AG04450 (cell line): ENCODE measurements at regions not wholly inside any gene's neighbourhood (a gene's known extent, or its start where the extent isn't known, plus 50 kb on each side); places are given as distances from the start of the nearest gene placed in this dataset.

ENCODE experiments used
- CTCF ChIA-PET: fragments of 300-600, 350-600 bp; formaldehyde crosslinking; extraction: SDS; loops from one replicate; lab custom pipeline; 2022; ENCODE audit warnings: antibody characterized with exemption, inconsistent platforms; lab: Charles Lee
- POLR2A ChIA-PET: fragments of 350-600 bp; formaldehyde crosslinking; extraction: SDS; loops from one replicate; lab custom pipeline; 2021; ENCODE audit warnings: antibody characterized with exemption, inconsistent platforms; lab: Yijun Ruan, JAX
- DNase-seq: peaks from one replicate; pipeline ENCODE4 v3.0.0-alpha.2; 2011; ENCODE audit warnings: low read depth, low spot score
- H3K27ac ChIP-seq: one replicate; pipeline ENCODE4 v1.5.1; 2012; ENCODE audit warnings: low read depth, low read length, control low read depth
- H3K27me3 ChIP-seq: one replicate; pipeline ENCODE4 v1.6.0; 2012; ENCODE audit warnings: low read length; ENCODE audit not compliant: control insufficient read depth, insufficient read depth
- H3K4me3 ChIP-seq: 2 replicates; pipeline ENCODE4 v1.5.1; 2011; ENCODE audit warnings: mild to moderate bottlenecking, low read depth, low read length, control low read depth
- H3K9me3 ChIP-seq: 2 replicates; pipeline ENCODE4 v1.5.1; 2012; ENCODE audit warnings: low read length; ENCODE audit not compliant: control insufficient read depth, insufficient read depth
- TF ChIP-seq, protein P1 (sequence below): IDR thresholded peaks from 2 replicates; pipeline ENCODE4 v1.5.1; 2011; ENCODE audit warnings: low read depth, low read length, control low read depth, inconsistent platforms

DNA sequence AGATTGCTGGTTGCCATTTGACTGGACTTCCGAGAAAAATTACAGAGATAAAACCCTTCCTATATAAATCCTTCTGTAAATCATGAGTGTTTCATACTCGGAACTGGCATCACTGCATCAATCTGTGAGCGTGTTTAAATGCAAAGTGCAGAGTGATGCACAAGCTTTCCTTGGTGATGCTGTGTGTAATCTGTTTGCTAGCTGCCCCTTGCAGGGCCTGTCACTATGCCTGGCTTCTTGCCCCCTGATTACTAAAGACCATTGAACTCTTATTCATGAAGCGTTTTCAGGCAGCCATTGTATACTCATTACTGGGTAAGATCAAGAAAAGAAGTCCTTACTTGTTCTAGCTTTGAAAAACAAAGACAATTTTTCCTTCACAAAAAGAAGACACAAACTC, 266.9 kb upstream of the FANCL start:
- DNase-seq: no peak
- POLR2A ChIA-PET: no interaction called here
- Histone ChIP-seq H3K27ac (no peak overlapping the region), H3K9me3 (no peaks in the 10 kb centered on the region), H3K4me3 (no peak overlapping the region), H3K27me3 (no peaks in the 10 kb centered on the region)
- TF ChIP-seq, protein P1, sequence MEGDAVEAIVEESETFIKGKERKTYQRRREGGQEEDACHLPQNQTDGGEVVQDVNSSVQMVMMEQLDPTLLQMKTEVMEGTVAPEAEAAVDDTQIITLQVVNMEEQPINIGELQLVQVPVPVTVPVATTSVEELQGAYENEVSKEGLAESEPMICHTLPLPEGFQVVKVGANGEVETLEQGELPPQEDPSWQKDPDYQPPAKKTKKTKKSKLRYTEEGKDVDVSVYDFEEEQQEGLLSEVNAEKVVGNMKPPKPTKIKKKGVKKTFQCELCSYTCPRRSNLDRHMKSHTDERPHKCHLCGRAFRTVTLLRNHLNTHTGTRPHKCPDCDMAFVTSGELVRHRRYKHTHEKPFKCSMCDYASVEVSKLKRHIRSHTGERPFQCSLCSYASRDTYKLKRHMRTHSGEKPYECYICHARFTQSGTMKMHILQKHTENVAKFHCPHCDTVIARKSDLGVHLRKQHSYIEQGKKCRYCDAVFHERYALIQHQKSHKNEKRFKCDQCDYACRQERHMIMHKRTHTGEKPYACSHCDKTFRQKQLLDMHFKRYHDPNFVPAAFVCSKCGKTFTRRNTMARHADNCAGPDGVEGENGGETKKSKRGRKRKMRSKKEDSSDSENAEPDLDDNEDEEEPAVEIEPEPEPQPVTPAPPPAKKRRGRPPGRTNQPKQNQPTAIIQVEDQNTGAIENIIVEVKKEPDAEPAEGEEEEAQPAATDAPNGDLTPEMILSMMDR: no peak
- CTCF ChIA-PET: interaction anchor here (0.5 to 1.1 kb wide), 2 partner anchors 39 to 787 kb away, joined by 3 to 5 read pairs; no protein-coding TSS in a partner anchor

DNA sequence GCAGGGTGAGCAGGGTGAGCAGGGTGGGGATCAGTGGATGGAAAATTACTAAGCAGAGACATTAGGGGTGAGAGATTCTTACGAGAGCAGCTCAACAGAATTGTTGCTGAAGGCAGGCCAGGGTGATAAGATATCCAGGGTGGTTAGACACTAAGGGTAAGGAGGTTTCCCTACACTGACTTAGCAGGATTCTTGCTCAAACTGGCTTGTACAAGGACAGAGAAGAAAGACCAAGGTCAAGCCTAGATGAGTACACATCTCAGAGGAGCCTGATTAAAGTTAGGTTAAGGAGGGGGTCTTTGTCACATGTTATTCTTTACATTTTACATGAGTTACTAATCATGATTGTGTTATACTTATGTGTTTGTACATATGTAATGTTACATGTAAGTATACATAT, 262.8 kb upstream of the FANCL start:
- no peak for DNase-seq
- Histone ChIP-seq H3K4me3 (no peak overlapping the region), H3K27me3 (no peaks in the 10 kb centered on the region), H3K9me3 (no peaks in the 10 kb centered on the region), H3K27ac (no peak overlapping the region)
- TF ChIP-seq, protein P1: no peak
- CTCF ChIA-PET: interaction anchor here (1.0 kb wide), 1 partner anchor 12 kb away, joined by 3 read pairs; no protein-coding TSS in a partner anchor
- POLR2A ChIA-PET: no interaction called here

DNA sequence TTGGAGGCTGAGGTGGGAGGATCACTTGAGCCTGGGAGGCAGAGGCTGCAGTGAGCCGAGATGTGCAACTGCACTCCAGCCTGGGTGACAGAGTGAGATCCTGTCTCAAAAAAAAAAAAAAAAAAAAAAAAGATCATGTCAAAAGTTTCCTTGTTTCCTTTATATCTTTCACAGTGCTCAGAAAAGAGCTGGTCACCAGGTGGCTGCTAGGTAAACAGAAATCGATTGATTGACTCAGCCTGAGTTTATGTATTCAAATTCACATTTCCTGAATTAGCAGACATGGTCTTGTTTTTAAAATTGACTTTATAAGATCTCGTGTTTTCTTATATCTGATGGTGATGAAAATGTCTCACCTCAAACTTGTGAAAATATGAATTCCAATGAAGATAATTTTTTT, 261.8 kb upstream of the FANCL start:
- POLR2A ChIA-PET: no interaction called here
- TF ChIP-seq, protein P1: no peak

DNA sequence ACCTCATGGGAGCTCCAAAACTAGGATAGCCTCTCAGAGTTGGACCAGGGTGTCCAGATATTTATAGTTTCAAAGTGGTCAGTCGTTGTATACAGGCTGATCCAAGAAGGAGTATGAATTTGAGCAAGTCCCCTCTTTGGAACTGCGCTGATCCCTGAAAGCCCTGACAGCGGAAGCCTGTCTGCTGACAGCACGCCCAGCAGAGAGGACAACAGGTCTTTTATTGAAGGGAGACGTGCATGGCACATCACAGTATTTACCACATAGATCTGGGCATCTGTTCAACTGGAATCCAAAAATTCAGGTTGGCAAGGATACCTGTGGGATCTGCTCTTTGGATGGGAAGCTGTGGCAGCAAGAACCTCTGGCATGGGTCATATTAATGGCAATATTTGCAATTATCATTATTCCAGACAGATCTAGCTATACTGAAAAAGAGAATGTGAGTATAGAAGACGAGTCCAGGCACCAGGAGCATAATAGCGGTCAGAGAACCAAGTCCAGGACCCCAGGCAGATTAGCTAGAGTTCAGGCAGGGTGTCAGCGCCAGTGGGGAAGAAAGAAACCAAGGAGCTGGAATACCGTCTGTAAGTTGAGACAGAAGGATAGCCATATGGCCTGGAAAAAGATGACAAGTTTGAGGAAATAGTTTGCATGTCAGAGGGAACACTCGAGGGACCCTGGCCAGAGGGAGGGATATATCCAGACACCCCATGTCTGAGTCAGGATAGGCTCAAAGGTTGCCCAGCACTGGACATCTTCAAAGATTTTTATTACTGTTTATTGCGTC, 260.4 kb upstream of the FANCL start:
- ChIA-PET POLR2A (no interaction called here), CTCF (no interaction called here)

More for the DNA sequence above, 261.8 kb upstream of the FANCL start:
- Histone ChIP-seq H3K27me3 (no peaks in the 10 kb centered on the region), H3K9me3 (no peaks in the 10 kb centered on the region), H3K27ac (no peak overlapping the region), H3K4me3 (no peak overlapping the region)
- DNase-seq: no peak
- CTCF ChIA-PET: interaction anchor here (1.0 kb wide), 1 partner anchor 13 kb away, joined by 3 read pairs; no protein-coding TSS in a partner anchor

DNA sequence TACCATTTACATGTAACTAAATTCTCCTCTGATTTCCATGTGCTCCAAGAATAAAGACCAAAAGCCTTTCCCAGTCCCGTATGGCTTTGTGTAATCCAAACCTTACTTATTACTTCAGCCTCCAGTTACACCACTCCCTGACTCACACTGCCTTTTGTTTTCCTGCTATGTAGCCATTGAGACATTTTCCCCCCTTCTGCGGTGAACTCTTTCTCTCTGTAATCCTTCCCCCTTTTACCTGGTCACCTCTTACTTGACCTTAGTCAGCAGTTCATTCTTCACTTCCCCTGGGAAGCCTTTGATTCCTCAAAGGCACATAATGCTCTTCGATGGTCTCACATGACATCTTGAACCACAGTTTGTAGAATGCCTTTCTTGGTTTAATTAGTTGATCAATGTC, 256.0 kb upstream of the FANCL start:
- Histone ChIP-seq H3K4me3 (no peak overlapping the region), H3K9me3 (no peaks in the 10 kb centered on the region), H3K27ac (no peak overlapping the region), H3K27me3 (no peaks in the 10 kb centered on the region)
- POLR2A ChIA-PET: no interaction called here
- TF ChIP-seq, protein P1: no peak
- DNase-seq: no peak
- CTCF ChIA-PET: no interaction called here

More for the DNA sequence above, 260.4 kb upstream of the FANCL start:
- Histone ChIP-seq H3K9me3 (no peaks in the 10 kb centered on the region), H3K4me3 (no peak overlapping the region), H3K27me3 (no peaks in the 10 kb centered on the region), H3K27ac (no peak overlapping the region)
- no peak for DNase-seq
- TF ChIP-seq, protein P1: no peak
